IPS-15b (cell line): ENCODE measurements at regions not wholly inside any gene's neighbourhood (a gene's known extent, or its start where the extent isn't known, plus 50 kb on each side); places are given as distances from the start of the nearest gene placed in this dataset.

Experiments
- H3K27me3 ChIP-seq: one replicate; pipeline ENCODE4 v1.6.1; 2013; ENCODE audit warnings: low read length; ENCODE audit not compliant: control insufficient read depth, insufficient read depth
- H3K36me3 ChIP-seq: one replicate; pipeline ENCODE4 v1.6.1; 2013; ENCODE audit warnings: low read length; ENCODE audit not compliant: control insufficient read depth, insufficient read depth
- H3K4me1 ChIP-seq: one replicate; pipeline ENCODE4 v1.6.1; 2013; ENCODE audit warnings: mild to moderate bottlenecking, low read length; ENCODE audit not compliant: control insufficient read depth, insufficient read depth
- H3K4me3 ChIP-seq: one replicate; pipeline ENCODE4 v1.5.1; 2013; ENCODE audit warnings: low read depth, low read length
- H3K9ac ChIP-seq: one replicate; pipeline ENCODE4 v1.6.1; 2013; ENCODE audit warnings: low read depth, mild to moderate bottlenecking, low read length
- H3K9me3 ChIP-seq: one replicate; pipeline ENCODE4 v1.6.1; 2013; ENCODE audit warnings: mild to moderate bottlenecking, low read length; ENCODE audit not compliant: control insufficient read depth, insufficient read depth

DNA sequence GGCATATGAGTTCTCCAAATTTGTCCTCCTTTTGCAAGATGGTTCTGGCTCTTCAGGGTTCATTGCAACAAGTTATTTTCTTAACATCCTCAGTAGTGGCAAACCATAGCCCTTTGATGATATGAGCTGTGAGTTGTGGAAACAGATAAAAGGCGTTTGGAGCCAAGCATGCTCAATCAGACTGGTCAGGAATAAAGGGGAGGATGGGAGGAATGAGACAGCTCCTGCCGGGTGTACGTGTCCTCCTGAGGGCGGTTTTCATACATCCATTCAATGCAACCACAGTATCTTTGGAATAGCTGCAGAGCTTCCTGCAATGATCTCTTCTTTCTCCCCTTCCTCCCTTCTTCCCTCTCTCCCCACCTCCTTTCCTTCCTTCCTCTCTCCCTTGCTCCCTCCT, 245.8 kb downstream of the GLI2 start:
- Histone ChIP-seq H3K4me1 (peaks cover 3% of the 10 kb centered on the region), H3K4me3 (no peak overlapping the region), H3K36me3 (peaks cover 54% of the 10 kb centered on the region), H3K9me3 (no peaks in the 10 kb centered on the region), H3K27me3 (no peaks in the 10 kb centered on the region), H3K9ac (no peak overlapping the region)

DNA sequence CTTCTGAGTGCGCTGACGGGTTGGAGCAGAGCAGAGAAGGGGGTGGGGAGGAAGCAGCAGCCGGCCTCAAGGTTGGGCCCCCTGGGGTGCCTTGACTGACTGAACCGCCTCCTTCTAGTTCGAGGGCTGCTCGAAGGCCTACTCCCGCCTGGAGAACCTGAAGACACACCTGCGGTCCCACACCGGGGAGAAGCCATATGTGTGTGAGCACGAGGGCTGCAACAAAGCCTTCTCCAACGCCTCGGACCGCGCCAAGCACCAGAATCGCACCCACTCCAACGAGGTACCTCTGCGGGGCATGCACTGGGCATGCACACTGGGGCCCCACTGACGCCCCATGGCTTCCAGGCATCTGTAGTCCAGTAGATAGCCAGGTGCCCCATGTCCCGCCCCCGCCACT, 246.9 kb downstream of the GLI2 start:
- Histone ChIP-seq H3K36me3 (peaks cover 65% of the 10 kb centered on the region), H3K27me3 (no peaks in the 10 kb centered on the region), H3K4me3 (no peak overlapping the region), H3K9me3 (no peaks in the 10 kb centered on the region), H3K4me1 (peaks cover 3% of the 10 kb centered on the region), H3K9ac (no peak overlapping the region)

DNA sequence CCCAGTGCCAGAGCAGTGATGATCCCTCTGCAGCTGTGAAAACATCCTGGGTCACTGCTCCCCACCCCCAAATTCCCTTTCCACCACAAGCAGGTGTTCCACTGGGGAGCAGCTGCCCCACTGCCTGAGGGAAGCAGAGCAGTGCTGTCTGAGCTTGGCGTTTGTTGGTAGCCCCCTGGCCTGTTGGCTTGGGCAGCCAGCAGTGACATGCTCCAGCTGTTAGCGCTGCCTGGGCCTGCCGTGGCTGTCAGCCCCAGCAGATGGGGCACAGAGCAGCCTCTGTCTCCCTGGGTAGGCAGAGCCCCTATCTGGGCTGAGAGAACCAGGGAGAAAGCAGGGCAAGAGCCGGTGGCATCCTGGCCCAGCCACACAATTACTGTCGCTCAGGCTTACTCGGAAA, 247.7 kb downstream of the GLI2 start:
- H3K9me3 ChIP-seq, result no peaks in the 10 kb centered on the region
- H3K27me3 ChIP-seq, result no peaks in the 10 kb centered on the region
- peaks cover 3% of the 10 kb centered on the region for H3K4me1 ChIP-seq
- no peak overlapping the region for H3K4me3 ChIP-seq
- H3K36me3 ChIP-seq, result peaks cover 67% of the 10 kb centered on the region
- H3K9ac ChIP-seq, result no peak overlapping the region

DNA sequence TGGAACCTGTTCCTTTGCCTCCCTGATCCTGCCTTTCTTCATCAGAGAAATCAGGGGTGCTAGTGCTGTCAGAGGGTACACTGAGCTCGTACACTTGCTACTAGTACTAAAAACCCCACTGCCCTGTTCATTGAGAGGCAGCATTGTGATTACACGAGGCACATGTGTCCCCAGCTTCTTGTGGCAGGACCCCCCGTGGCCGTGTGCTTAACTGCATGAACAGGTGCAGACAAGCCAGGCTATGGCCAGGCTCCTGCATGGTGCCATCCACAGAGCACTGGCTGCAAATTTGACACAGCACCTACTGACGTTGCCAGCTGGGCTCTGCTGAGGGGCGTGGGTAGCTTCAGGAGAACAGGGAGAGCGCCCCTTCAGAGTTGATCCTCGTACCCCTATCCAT, 248.4 kb downstream of the GLI2 start:
- H3K27me3 ChIP-seq, result no peaks in the 10 kb centered on the region
- no peak overlapping the region for H3K4me3 ChIP-seq
- no peaks in the 10 kb centered on the region for H3K9me3 ChIP-seq
- peaks cover 3% of the 10 kb centered on the region for H3K4me1 ChIP-seq
- H3K9ac ChIP-seq, result no peak overlapping the region
- H3K36me3 ChIP-seq, result peaks cover 66% of the 10 kb centered on the region

DNA sequence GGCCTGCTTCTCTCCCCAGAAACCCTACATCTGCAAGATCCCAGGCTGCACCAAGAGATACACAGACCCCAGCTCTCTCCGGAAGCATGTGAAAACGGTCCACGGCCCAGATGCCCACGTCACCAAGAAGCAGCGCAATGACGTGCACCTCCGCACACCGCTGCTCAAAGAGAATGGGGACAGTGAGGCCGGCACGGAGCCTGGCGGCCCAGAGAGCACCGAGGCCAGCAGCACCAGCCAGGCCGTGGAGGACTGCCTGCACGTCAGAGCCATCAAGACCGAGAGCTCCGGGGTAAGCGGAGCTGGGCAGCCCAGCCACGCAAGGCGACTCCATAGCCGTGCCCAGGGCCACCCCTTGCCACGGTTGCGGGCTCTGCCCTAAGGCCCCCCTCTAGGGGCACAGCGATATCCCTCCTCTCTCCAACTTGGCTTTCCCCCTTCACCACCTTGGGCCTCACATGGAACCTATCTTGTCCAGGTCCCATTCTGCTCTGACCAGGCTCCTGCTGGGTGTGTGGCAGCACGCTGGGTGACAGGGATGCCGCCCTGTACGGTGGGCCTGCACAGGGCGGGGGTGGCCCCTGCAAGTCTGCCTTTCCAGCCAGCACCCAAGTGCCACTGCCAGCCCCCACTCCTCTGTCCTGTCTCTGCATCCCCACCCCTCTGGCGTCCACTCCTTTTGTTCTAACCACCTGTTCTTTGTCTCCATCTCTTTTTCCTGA, 248.9 kb downstream of the GLI2 start:
- H3K4me3 ChIP-seq, result no peak overlapping the region

DNA sequence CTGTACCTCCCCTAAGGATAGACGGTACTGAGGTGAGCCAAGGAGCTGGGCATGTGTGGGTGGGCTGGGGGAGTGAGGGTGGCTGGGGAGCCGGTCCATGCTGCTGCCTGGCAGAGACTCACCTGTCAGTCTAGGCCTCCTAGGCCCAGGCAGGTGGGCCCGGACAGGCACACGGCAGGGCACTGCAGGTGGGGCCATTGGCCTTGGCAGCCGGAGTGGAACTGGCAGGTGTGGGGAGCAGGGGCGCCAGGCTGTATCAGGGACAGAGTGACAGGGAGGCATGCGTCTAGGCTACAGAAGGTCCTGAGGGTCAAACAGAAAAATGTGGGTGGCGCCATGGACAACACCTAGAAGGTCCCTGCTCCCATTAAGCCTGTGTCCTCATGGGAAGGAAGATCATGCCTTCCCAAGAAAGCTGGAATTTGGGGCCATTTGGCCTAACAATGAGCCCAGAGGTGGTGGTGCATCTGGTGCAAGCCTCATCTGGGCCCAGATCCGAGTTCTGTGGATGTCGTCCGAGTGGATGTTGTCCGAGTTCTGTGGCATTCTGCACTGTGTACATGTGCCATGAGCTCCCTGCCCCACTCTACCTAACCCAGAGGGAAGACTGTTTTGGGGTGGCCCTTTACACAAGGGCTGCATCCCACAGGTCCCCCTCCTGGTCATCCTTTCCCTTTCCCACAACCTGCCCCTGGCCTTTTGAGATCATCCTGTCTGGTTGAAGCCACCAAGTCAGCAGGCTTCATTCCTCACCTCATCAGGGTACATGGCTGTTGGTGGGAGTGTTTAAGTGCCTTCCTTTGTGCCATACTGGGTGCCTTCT, 249.7 kb downstream of the GLI2 start:
- Histone ChIP-seq H3K9me3 (no peaks in the 10 kb centered on the region), H3K4me3 (no peak overlapping the region), H3K27me3 (no peaks in the 10 kb centered on the region), H3K4me1 (peaks cover 3% of the 10 kb centered on the region), H3K36me3 (peaks cover 75% of the 10 kb centered on the region), H3K9ac (no peak overlapping the region)

More for the DNA sequence above, 248.9 kb downstream of the GLI2 start:
- Histone ChIP-seq H3K4me1 (peaks cover 3% of the 10 kb centered on the region), H3K27me3 (no peaks in the 10 kb centered on the region), H3K9me3 (no peaks in the 10 kb centered on the region), H3K36me3 (peaks cover 72% of the 10 kb centered on the region), H3K9ac (no peak overlapping the region)

DNA sequence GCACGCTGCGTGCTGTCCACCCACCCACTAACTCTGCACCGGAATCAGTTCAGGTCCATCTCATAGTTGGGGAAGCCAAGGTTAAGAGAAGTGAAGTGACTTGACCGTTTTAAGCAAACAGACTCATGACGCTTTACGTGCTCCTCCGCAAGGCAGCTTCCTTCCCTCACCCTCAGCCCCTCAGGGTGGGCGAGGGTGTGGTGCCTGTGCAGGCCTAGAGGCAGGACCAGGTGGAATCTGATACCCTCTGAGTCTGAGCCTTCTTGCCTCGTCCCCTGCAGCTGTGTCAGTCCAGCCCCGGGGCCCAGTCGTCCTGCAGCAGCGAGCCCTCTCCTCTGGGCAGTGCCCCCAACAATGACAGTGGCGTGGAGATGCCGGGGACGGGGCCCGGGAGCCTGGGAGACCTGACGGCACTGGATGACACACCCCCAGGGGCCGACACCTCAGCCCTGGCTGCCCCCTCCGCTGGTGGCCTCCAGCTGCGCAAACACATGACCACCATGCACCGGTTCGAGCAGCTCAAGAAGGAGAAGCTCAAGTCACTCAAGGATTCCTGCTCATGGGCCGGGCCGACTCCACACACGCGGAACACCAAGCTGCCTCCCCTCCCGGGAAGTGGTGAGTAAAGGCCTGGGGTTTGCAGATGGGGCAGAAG, 250.5 kb downstream of the GLI2 start:
- Histone ChIP-seq H3K4me3 (no peak overlapping the region), H3K9ac (no peak overlapping the region), H3K9me3 (no peaks in the 10 kb centered on the region), H3K36me3 (peaks cover 78% of the 10 kb centered on the region), H3K4me1 (peaks cover 3% of the 10 kb centered on the region), H3K27me3 (no peaks in the 10 kb centered on the region)

DNA sequence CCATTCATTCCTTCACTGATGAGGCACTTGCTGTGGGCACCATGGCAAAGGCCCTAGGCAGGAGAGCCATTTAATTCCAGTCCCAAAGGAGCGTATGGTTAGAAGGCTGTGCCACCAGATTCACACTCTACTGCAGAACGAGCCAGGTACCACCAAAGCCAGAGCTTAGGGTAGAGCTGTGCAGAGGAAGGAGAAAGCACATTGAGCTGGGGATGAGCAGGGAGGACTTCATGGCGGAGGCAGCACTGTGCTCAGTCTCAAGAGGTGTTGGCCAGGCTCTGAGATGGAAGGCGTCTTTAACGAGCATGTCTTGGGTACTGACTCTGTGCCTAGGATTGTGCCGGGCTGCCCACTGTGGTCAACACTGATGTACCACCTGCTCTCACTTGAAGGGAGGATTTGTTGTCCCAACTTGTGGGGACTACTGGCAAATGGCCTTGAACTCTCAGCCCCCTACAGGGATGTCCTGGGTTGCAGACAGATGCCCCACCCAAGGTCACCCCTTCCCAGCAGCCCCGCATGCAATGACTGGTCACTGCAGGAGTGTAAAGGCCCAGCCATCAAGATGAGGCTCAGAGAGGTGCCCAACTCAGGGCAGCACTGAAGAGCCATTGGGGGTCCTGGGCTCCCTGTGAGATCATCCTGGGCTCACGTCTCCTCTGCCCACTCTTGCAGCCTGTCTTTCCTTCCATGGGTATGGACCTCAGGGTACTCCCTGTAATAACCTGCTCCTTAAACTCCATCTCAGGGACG, 251.4 kb downstream of the GLI2 start:
- H3K36me3 ChIP-seq, result peaks cover 86% of the 10 kb centered on the region
- H3K4me1 ChIP-seq, result peaks cover 3% of the 10 kb centered on the region
- no peak overlapping the region for H3K9ac ChIP-seq
- no peaks in the 10 kb centered on the region for H3K9me3 ChIP-seq
- no peak overlapping the region for H3K4me3 ChIP-seq
- H3K27me3 ChIP-seq, result no peaks in the 10 kb centered on the region

DNA sequence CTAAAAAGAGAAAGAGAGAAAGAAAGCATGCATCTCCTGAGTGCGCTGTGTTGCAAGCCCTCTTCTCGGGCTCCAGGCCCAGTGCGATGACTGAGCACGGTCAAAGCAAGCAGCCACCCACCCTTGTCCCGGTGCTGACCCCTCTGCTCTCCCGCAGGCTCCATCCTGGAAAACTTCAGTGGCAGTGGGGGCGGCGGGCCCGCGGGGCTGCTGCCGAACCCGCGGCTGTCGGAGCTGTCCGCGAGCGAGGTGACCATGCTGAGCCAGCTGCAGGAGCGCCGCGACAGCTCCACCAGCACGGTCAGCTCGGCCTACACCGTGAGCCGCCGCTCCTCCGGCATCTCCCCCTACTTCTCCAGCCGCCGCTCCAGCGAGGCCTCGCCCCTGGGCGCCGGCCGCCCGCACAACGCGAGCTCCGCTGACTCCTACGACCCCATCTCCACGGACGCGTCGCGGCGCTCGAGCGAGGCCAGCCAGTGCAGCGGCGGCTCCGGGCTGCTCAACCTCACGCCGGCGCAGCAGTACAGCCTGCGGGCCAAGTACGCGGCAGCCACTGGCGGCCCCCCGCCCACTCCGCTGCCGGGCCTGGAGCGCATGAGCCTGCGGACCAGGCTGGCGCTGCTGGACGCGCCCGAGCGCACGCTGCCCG, 252.5 kb downstream of the GLI2 start:
- Histone ChIP-seq H3K27me3 (no peaks in the 10 kb centered on the region), H3K36me3 (peaks cover 79% of the 10 kb centered on the region), H3K4me3 (no peak overlapping the region), H3K9ac (no peak overlapping the region), H3K4me1 (no peaks in the 10 kb centered on the region), H3K9me3 (no peaks in the 10 kb centered on the region)

DNA sequence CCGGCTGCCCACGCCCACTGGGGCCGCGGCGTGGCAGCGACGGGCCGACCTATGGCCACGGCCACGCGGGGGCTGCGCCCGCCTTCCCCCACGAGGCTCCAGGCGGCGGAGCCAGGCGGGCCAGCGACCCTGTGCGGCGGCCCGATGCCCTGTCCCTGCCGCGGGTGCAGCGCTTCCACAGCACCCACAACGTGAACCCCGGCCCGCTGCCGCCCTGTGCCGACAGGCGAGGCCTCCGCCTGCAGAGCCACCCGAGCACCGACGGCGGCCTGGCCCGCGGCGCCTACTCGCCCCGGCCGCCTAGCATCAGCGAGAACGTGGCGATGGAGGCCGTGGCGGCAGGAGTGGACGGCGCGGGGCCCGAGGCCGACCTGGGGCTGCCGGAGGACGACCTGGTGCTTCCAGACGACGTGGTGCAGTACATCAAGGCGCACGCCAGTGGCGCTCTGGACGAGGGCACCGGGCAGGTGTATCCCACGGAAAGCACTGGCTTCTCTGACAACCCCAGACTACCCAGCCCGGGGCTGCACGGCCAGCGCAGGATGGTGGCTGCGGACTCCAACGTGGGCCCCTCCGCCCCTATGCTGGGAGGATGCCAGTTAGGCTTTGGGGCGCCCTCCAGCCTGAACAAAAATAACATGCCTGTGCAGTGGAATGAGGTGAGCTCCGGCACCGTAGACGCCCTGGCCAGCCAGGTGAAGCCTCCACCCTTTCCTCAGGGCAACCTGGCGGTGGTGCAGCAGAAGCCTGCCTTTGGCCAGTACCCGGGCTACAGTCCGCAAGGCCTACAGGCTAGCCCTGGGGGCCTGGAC, 253.2 kb downstream of the GLI2 start:
- H3K4me3 ChIP-seq, result no peak overlapping the region
- H3K36me3 ChIP-seq, result peaks cover 72% of the 10 kb centered on the region
- H3K4me1 ChIP-seq, result no peaks in the 10 kb centered on the region
- H3K9ac ChIP-seq, result no peak overlapping the region
- H3K27me3 ChIP-seq, result no peaks in the 10 kb centered on the region
- no peaks in the 10 kb centered on the region for H3K9me3 ChIP-seq
